ENCODE measurements at regions not wholly inside any gene's neighbourhood (a gene's known extent, or its start where the extent isn't known, plus 50 kb on each side); places are given as distances from the start of the nearest gene placed in this dataset.

DNA sequence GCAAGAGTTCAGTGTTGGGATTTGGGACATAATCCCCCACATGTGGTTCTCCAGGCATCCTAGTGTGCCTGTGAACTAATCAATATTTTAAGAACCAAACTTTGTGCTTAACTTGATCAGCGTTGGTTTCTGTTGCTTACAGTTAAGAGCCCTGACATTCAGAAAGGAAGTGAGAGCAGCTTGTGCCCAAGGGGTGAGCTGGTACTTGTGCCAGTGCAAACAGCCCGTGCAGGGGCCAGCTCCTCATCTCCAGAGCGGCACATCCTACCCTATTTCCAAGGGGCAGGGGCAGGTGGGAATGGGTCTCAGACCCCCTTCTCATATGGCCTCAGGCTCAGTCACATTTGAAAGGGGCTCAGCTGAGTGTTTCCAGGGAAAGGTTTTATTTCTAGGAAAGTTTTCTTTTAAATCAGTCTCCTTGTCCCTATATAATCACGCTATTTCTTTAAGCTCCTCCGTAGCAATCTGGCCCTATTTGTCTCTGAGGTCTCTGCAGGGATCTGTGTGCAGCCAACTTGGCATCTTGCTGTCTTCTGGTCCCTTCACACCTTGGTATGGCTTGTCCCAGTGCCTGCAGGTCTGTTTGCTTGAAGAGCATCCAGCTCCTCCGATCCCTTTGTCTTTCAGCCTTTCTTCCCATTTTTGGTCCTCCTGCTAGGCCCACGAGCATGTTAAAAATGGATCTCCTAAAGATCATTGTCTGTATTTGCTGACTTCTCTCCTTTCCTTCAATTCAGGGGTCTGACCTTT is 358.9 kb downstream of the HRH4 start:
- no peak overlapping the region for H2BK20ac ChIP-seq (ENCODE audit: low read depth, low read length)
- no peaks in the 10 kb centered on the region for H3K9me1 ChIP-seq (ENCODE audit: insufficient read depth, low read length)
- no peak overlapping the region for H3K4me3 ChIP-seq (ENCODE audit: insufficient read depth, low read depth, low read length)
- no peak overlapping the region for H2AK9ac ChIP-seq (replicated peaks; ENCODE audit: low read depth, low read length, poor library complexity)
- POLR2A ChIA-PET (ENCODE audit: unreplicated experiment): no interaction called here
- dilution Hi-C loops (cut with HindIII; ENCODE audit: low sequenced_read_pairs, unreplicated experiment) (no loop called here), in situ Hi-C loops (cut with MboI; ENCODE audit: low sequenced_read_pairs) (no loop called here), intact Hi-C loops (cut with micrococcal nuclease) (no loop called here)
- H3K14ac ChIP-seq (replicated peaks; ENCODE audit: low read depth, low read length): no peak overlapping the region
- CTCF ChIA-PET: no interaction called here
- H4K5ac ChIP-seq (ENCODE audit: low read depth, low read length): no peak overlapping the region
- H4K20me1 ChIP-seq (ENCODE audit: insufficient read depth, low read length): no peaks in the 10 kb centered on the region
- H3K18ac ChIP-seq (ENCODE audit: low read depth, low read length): no peak overlapping the region
- no peak overlapping the region for H2BK120ac ChIP-seq (ENCODE audit: low read depth, low read length)
- H4K8ac ChIP-seq (ENCODE audit: low read depth in 2 of 2, low read length in 2 of 2): no peak overlapping the region
- no peak overlapping the region for H2AFZ ChIP-seq (replicated peaks; ENCODE audit: low read length, poor library complexity)
- no peak overlapping the region for H3K56ac ChIP-seq (ENCODE audit: extremely low read depth, insufficient read depth, low read length)
- TF ChIP-seq RAD21 (IDR thresholded peaks at IDR 0.05; ENCODE audit: low read length) (no peak), RFX5 (IDR thresholded peaks at IDR 0.05; ENCODE audit: low read depth, low read length) (no peak), CHD1 (IDR thresholded peaks at IDR 0.05; ENCODE audit: low read depth, low read length) (no peak), BHLHE40 (IDR thresholded peaks at IDR 0.05; ENCODE audit: low read depth, low read length) (no peak), FOS (IDR thresholded peaks at IDR 0.05; ENCODE audit: low read depth, low read length) (no peak), POLR2A (IDR thresholded peaks at IDR 0.05; ENCODE audit: low read depth, low read length) (no peak), RCOR1 (IDR thresholded peaks at IDR 0.05; ENCODE audit: insufficient replicate concordance, low read length) (no peak), SMC3 (IDR thresholded peaks at IDR 0.05; ENCODE audit: low read depth, low read length) (no peak), CEBPB (IDR thresholded peaks at IDR 0.05; ENCODE audit: low read depth, low read length) (no peak)
- TF ChIP-seq, protein P1, sequence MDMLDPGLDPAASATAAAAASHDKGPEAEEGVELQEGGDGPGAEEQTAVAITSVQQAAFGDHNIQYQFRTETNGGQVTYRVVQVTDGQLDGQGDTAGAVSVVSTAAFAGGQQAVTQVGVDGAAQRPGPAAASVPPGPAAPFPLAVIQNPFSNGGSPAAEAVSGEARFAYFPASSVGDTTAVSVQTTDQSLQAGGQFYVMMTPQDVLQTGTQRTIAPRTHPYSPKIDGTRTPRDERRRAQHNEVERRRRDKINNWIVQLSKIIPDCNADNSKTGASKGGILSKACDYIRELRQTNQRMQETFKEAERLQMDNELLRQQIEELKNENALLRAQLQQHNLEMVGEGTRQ (IDR thresholded peaks at IDR 0.05; ENCODE audit: low read depth, low read length): no peak
- TF ChIP-seq, protein P2, sequence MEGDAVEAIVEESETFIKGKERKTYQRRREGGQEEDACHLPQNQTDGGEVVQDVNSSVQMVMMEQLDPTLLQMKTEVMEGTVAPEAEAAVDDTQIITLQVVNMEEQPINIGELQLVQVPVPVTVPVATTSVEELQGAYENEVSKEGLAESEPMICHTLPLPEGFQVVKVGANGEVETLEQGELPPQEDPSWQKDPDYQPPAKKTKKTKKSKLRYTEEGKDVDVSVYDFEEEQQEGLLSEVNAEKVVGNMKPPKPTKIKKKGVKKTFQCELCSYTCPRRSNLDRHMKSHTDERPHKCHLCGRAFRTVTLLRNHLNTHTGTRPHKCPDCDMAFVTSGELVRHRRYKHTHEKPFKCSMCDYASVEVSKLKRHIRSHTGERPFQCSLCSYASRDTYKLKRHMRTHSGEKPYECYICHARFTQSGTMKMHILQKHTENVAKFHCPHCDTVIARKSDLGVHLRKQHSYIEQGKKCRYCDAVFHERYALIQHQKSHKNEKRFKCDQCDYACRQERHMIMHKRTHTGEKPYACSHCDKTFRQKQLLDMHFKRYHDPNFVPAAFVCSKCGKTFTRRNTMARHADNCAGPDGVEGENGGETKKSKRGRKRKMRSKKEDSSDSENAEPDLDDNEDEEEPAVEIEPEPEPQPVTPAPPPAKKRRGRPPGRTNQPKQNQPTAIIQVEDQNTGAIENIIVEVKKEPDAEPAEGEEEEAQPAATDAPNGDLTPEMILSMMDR (conservative IDR thresholded peaks at IDR 0.05; ENCODE audit: low read depth, low read length): no peak
- BruUV-seq (replicated peaks): no TSS peak
- H3K27me3 ChIP-seq (ENCODE audit: control insufficient read depth, insufficient read depth, low read length): peaks cover 5% of the 10 kb centered on the region; the same call in 1 of the 2 replicates
- H3K79me1 ChIP-seq (ENCODE audit: low read depth in 1 of 2, low read length in 2 of 2): no peaks in the 10 kb centered on the region
- H3K4ac ChIP-seq (ENCODE audit: low read depth, low read length): no peak overlapping the region
- no peaks in the 10 kb centered on the region for H3K9me3 ChIP-seq (ENCODE audit: control insufficient read depth, insufficient read depth, low read length)
- no peak overlapping the region for H2AK5ac ChIP-seq (ENCODE audit: low read depth, low read length)
- no peaks in the 10 kb centered on the region for H3K36me3 ChIP-seq (ENCODE audit: control insufficient read depth, insufficient read depth, low read length)
- no peak overlapping the region for H4K91ac ChIP-seq (ENCODE audit: insufficient read depth, low read depth, low read length)
- H3K4me1 ChIP-seq (ENCODE audit: control insufficient read depth, insufficient read depth, low read length): peaks cover 3% of the 10 kb centered on the region; the same call in 1 of the 2 replicates
- no peak overlapping the region for H2BK15ac ChIP-seq (ENCODE audit: low read depth, low read length)
- H3K4me2 ChIP-seq (ENCODE audit: low read depth, low read length): no peak overlapping the region
- DNase-seq (no peak), ATAC-seq (ENCODE audit: low read depth) (no peak)
- H3K23ac ChIP-seq (ENCODE audit: low read depth, low read length): no peak overlapping the region
- H2BK5ac ChIP-seq (ENCODE audit: low read depth, low read length, poor library complexity, severe bottlenecking): no peak overlapping the region
- no peak overlapping the region for H3K27ac ChIP-seq (ENCODE audit: insufficient read depth, low read length)
- WGBS, 2 experiments (ENCODE audit: extremely low coverage in 2 of 2, insufficient read length in 1 of 2): no CpG with 5 or more reads among the region's 7 CpGs
- H3K9ac ChIP-seq (ENCODE audit: low read depth, low read length): no peak overlapping the region
